Loucy (cell line): ENCODE measurements at regions not wholly inside any gene's neighbourhood (a gene's known extent, or its start where the extent isn't known, plus 50 kb on each side); places are given as distances from the start of the nearest gene placed in this dataset.

Source experiments
- H2AFZ ChIP-seq: fragments of 200-600 bp; sonication (generic); 2 replicates; pipeline ENCODE4 v1.6.0; 2016; ENCODE audit warnings: antibody characterized with exemption, mild to moderate bottlenecking, low read length, moderate library complexity
- H3F3A ChIP-seq: fragments of 200-600 bp; 2 replicates; pipeline ENCODE4 v1.6.0; 2016; ENCODE audit warnings: antibody characterized with exemption, low read depth, mild to moderate bottlenecking
- H3K27me3 ChIP-seq: fragments of 200-600 bp; sonication (generic); 2 replicates; pipeline ENCODE4 v1.6.1; 2014; ENCODE audit warnings: low read length, mild to moderate bottlenecking; ENCODE audit not compliant: insufficient read depth, poor library complexity, severe bottlenecking
- H3K36me3 ChIP-seq: fragments of 200-600 bp; sonication (generic); 2 replicates; pipeline ENCODE4 v1.6.1; 2016; ENCODE audit warnings: low read length; ENCODE audit not compliant: insufficient read depth
- H3K4me1 ChIP-seq: fragments of 200-600 bp; sonication (generic); 2 replicates; pipeline ENCODE4 v1.5.1; 2014; ENCODE audit warnings: low read length, mild to moderate bottlenecking; ENCODE audit not compliant: insufficient read depth, poor library complexity, severe bottlenecking
- H3K4me2 ChIP-seq: fragments of 200-600 bp; sonication (generic); 2 replicates; pipeline ENCODE4 v1.6.0; 2014; ENCODE audit warnings: antibody characterized with exemption, low read length, low read depth, mild to moderate bottlenecking; ENCODE audit not compliant: poor library complexity, severe bottlenecking
- H3K4me3 ChIP-seq: fragments of 200-600 bp; sonication (generic); 2 replicates; pipeline ENCODE4 v1.5.1; 2014; ENCODE audit warnings: low read length, mild to moderate bottlenecking, mixed read lengths; ENCODE audit not compliant: poor library complexity, severe bottlenecking
- H3K79me2 ChIP-seq: fragments of 200-600 bp; sonication (generic); 2 replicates; pipeline ENCODE4 v1.6.1; 2014; ENCODE audit warnings: low read length; ENCODE audit not compliant: insufficient read depth
- H3K9ac ChIP-seq: fragments of 200-600 bp; sonication (generic); 2 replicates; pipeline ENCODE4 v1.6.0; 2014; ENCODE audit warnings: mild to moderate bottlenecking, low read depth, low read length, moderate library complexity; ENCODE audit not compliant: poor library complexity, severe bottlenecking
- H3K9me2 ChIP-seq: fragments of 200-600 bp; sonication (generic); replicated peaks from 2 replicates; pipeline ENCODE4 v1.6.1; 2016; ENCODE audit warnings: low read depth, low read length, mixed read lengths
- H3K9me3 ChIP-seq: fragments of 200-600 bp; sonication (generic); 2 replicates; pipeline ENCODE4 v1.6.1; 2014; ENCODE audit warnings: mild to moderate bottlenecking, antibody characterized with exemption, low read length, low read depth; ENCODE audit not compliant: insufficient read depth
- H4K20me1 ChIP-seq: fragments of 200-600 bp; sonication (generic); 2 replicates; pipeline ENCODE4 v1.6.0; 2014; ENCODE audit warnings: antibody characterized with exemption, low read length, mild to moderate bottlenecking; ENCODE audit not compliant: insufficient read depth, poor library complexity, severe bottlenecking
- EZH2phosphoT487 ChIP-seq: fragments of 200-600 bp; IDR thresholded peaks from 2 replicates; pipeline ENCODE4 v1.6.1; 2018; ENCODE audit warnings: antibody characterized with exemption, mild to moderate bottlenecking, moderate library complexity, borderline replicate concordance
- TF ChIP-seq, protein P1 (sequence below): fragments of 200-600 bp; sonication (generic); conservative IDR thresholded peaks from 2 replicates; pipeline ENCODE4 v1.5.1; 2014; ENCODE audit warnings: mild to moderate bottlenecking, antibody characterized with exemption, low read length

DNA sequence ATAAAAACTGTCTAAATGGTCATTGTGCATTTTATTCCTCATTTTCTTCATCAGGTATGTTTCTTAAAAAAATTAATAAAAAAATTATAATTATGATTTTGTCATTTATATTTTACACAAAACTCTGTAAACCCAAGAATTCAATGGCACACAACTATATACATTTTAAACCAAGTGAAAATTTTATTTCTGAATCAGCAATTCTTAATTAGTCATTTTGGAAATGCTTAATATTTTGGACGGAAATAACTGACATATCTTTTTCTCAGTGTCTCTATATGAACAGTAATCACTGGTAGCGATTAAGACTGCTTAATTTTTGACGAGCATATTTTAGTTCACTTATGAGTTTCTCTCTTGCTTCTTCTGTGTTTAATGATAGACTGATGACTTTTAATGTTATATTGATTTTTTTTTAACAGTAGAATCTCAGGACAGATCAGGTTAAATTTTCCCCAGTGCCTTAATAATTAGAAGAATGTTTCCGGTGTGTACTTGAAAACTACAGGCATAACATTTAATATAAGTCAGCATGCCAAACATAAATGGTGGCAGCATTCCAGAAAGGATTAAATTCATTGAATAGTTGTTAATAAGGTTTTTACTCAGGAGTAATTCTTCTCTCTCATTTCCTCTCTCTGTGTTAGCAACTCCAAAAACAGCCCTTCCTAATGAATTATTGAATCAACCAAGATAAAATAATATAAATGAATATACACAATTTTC lies 644.7 kb upstream of the CDH6 start:
- Histone ChIP-seq H3K4me1 (no peaks in the 10 kb centered on the region), H3K4me3 (no peak overlapping the region)

DNA sequence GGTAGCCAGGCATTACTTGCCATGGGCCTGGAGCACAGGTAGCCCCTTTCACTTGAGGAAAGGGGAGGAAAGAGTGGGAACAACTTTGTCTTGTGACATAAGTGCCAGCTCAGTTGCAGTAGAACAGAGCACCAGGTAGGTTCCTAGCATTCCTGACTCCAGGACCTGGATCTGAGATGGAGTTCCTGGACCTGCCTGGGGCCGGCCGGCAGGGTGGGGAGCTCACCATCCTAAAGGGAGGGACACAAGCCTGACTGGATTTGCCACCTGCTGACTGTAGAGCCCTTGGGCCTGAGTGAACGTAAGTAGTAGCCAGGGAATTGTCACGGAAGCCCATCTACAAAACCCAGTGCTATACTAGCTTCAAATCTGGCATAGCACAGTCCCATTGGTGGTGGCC lies 653.3 kb upstream of the CDH6 start:
- Histone ChIP-seq H3K9me2 (no peaks in the 10 kb centered on the region), H3K4me2 (no peak overlapping the region), H3K36me3 (no peaks in the 10 kb centered on the region), H3K27me3 (no peaks in the 10 kb centered on the region), H3K9me3 (no peaks in the 10 kb centered on the region), H3K4me3 (no peak overlapping the region), H3K9ac (no peak overlapping the region), H3K79me2 (no peaks in the 10 kb centered on the region), H3F3A (no peaks in the 10 kb centered on the region), H3K4me1 (no peaks in the 10 kb centered on the region), H4K20me1 (no peaks in the 10 kb centered on the region), H2AFZ (no peak overlapping the region)
- TF ChIP-seq, protein P1, sequence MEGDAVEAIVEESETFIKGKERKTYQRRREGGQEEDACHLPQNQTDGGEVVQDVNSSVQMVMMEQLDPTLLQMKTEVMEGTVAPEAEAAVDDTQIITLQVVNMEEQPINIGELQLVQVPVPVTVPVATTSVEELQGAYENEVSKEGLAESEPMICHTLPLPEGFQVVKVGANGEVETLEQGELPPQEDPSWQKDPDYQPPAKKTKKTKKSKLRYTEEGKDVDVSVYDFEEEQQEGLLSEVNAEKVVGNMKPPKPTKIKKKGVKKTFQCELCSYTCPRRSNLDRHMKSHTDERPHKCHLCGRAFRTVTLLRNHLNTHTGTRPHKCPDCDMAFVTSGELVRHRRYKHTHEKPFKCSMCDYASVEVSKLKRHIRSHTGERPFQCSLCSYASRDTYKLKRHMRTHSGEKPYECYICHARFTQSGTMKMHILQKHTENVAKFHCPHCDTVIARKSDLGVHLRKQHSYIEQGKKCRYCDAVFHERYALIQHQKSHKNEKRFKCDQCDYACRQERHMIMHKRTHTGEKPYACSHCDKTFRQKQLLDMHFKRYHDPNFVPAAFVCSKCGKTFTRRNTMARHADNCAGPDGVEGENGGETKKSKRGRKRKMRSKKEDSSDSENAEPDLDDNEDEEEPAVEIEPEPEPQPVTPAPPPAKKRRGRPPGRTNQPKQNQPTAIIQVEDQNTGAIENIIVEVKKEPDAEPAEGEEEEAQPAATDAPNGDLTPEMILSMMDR, result no peak
- TF ChIP-seq EZH2phosphoT487, result no peak

More for the DNA sequence above, 644.7 kb upstream of the CDH6 start:
- Histone ChIP-seq H4K20me1 (no peaks in the 10 kb centered on the region), H3K4me2 (no peak overlapping the region), H2AFZ (no peak overlapping the region), H3K36me3 (no peaks in the 10 kb centered on the region), H3K9me2 (no peaks in the 10 kb centered on the region), H3K9me3 (no peaks in the 10 kb centered on the region), H3K79me2 (no peaks in the 10 kb centered on the region), H3K9ac (no peak overlapping the region), H3K27me3 (no peaks in the 10 kb centered on the region), H3F3A (no peaks in the 10 kb centered on the region)
- TF ChIP-seq, protein P1, result no peak
- no peak for TF ChIP-seq EZH2phosphoT487

DNA sequence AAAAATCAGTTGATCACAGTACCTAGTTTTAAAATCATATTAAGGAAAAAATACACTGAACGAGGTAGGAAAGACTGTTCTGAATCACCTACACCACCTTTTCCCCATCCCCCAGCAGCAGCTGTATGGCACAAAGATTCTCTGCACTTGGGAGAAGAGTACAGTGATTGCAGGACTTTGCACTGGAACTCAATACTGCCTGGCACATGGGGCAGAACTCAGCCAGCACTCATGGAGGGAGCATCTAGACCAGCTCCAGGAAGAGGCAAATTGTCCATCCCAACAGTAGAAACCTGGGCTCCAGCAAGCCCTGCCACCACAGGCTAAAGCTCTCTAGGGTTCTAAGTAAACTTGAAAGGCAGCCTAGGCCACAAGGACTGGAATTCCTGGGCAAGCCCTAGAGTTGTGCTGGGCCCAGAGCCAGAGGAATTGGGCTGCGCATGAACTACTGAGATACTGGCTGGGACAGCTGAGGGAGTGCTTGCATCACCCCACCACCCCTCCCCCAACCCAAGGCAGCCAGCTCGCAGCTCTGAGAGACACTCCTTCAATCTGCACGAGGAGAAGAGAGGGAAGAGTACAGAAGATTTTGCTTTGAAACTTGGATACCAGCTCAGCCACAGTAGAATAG lies 654.4 kb upstream of the CDH6 start:
- Histone ChIP-seq H3K4me2 (no peak overlapping the region), H3F3A (no peaks in the 10 kb centered on the region), H3K36me3 (no peaks in the 10 kb centered on the region), H3K9me2 (no peaks in the 10 kb centered on the region), H3K79me2 (no peaks in the 10 kb centered on the region), H2AFZ (no peak overlapping the region), H3K4me1 (no peaks in the 10 kb centered on the region), H3K9ac (no peak overlapping the region), H4K20me1 (no peaks in the 10 kb centered on the region), H3K4me3 (no peak overlapping the region), H3K9me3 (no peaks in the 10 kb centered on the region), H3K27me3 (no peaks in the 10 kb centered on the region)
- TF ChIP-seq, protein P1, result no peak
- TF ChIP-seq EZH2phosphoT487, result no peak
